ENCODE measurements at regions not wholly inside any gene's neighbourhood (a gene's known extent, or its start where the extent isn't known, plus 50 kb on each side); places are given as distances from the start of the nearest gene placed in this dataset.

DNA sequence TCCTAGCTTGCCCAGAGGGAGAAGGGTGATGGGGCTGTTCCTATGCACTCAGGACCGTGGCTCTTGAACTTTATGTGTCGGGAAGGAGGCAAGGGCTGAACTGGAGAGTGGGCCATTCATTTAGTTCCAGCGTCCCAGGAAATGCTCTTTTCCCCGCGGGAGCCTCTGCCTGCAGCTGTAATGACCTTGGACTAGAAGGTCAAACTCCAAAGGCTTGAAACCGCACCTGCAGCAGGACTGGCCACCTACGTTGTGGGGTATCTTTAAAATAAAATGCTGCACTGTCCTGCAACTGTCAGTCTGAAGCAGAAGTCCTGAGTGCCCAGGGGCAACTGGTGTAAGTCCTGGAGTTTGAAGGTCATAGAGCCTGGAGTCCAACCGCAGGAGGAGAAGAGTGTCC, 61.5 kb upstream of the LSM6 start (continued):
- TF ChIP-seq, protein P1, sequence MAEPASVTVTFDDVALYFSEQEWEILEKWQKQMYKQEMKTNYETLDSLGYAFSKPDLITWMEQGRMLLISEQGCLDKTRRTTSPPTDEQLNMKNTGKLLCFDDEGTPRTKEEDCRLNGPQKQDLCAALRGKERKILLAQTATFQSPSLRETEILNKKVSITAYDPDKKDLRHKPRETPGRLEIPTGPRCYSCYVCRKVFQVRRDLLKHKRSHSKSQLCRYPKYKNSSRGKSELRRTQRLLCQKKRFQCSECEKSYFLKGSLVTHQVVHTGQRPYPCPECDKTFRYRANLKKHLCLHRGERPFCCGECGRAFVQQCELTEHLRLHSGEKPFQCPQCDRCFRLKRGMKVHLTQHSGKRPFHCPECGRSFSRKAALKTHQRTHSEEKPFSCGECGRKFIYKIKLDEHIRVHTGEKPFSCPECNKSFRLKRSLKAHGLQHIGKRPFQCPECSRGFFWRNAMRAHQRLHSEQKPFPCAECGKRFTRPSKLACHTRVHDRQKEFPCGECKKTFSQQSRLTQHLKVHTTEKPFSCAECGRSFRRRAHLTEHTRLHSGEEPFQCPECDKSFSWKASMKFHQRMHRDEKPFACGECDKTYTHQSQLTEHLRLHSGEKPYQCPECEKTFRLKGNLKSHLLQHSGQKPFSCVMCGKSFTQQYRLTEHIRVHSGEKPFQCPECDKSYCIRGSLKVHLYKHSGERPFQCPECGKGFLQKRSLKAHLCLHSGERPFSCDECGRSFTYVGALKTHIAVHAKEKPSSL (CRISPR knock-in tag; conservative IDR thresholded peaks at IDR 0.05), result no peak
- TF ChIP-seq ZNF671 (CRISPR knock-in tag; IDR thresholded peaks at IDR 0.05) (no peak), ZNF416 (CRISPR knock-in tag; IDR thresholded peaks at IDR 0.05) (no peak), MXD4 (CRISPR knock-in tag; IDR thresholded peaks at IDR 0.05; ENCODE audit: borderline replicate concordance) (no peak), SP1 (CRISPR knock-in tag; conservative IDR thresholded peaks at IDR 0.05) (no peak), SMAD3 (CRISPR knock-in tag; IDR thresholded peaks at IDR 0.05; ENCODE audit: borderline replicate concordance) (no peak), ZNF121 (CRISPR knock-in tag; IDR thresholded peaks at IDR 0.05) (no peak), GRHL2 (CRISPR knock-in tag; IDR thresholded peaks at IDR 0.05; ENCODE audit: insufficient replicate concordance, severe bottlenecking) (no peak), NFATC4 (CRISPR knock-in tag; IDR thresholded peaks at IDR 0.05) (no peak)

DNA sequence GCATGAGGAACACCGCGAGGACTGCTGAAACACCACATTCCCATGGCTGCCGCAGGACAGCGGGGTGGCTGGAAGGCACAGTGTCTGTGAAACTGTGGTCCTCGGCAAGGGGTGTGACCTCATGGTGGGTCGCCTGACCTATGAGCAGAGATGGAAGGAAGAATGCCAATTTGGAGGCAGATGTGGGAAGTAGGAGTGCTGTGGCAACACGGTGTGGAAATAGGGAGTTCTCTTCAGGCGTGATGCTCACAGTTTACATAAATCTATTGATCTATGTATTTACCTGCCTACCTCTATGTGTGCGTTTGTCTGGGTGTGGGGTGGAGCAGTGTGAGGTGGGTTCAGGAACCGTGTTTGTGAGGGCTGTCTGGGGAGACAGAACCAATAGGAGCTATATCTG, 62.3 kb upstream of the LSM6 start:
- H3K4me1 Mint-ChIP-seq, result no peaks in the 10 kb centered on the region
- no peak overlapping the region for H3K4me3 Mint-ChIP-seq
- no peaks in the 10 kb centered on the region for H3K36me3 Mint-ChIP-seq
- DNase-seq (ENCODE audit: low spot score) (no peak), ATAC-seq (no peak)
- no peak overlapping the region for H3K27ac Mint-ChIP-seq
- POLR2A ChIA-PET, result no interaction called here
- CTCF ChIA-PET, result no interaction called here
- TF ChIP-seq, protein P2, sequence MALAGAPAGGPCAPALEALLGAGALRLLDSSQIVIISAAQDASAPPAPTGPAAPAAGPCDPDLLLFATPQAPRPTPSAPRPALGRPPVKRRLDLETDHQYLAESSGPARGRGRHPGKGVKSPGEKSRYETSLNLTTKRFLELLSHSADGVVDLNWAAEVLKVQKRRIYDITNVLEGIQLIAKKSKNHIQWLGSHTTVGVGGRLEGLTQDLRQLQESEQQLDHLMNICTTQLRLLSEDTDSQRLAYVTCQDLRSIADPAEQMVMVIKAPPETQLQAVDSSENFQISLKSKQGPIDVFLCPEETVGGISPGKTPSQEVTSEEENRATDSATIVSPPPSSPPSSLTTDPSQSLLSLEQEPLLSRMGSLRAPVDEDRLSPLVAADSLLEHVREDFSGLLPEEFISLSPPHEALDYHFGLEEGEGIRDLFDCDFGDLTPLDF (CRISPR knock-in tag; IDR thresholded peaks at IDR 0.05), result no peak
- TF ChIP-seq NFE2L1 (CRISPR knock-in tag; IDR thresholded peaks at IDR 0.05) (no peak), ETV6 (CRISPR knock-in tag; IDR thresholded peaks at IDR 0.05) (no peak), SMAD4 (CRISPR knock-in tag; IDR thresholded peaks at IDR 0.05) (no peak), OVOL2 (CRISPR knock-in tag; IDR thresholded peaks at IDR 0.05; ENCODE audit: borderline replicate concordance) (no peak), TP53 (CRISPR knock-in tag; IDR thresholded peaks at IDR 0.05) (no peak), MXD4 (CRISPR knock-in tag; IDR thresholded peaks at IDR 0.05; ENCODE audit: borderline replicate concordance) (no peak), ZNF219 (CRISPR knock-in tag; IDR thresholded peaks at IDR 0.05; ENCODE audit: borderline replicate concordance) (no peak), SOX15 (CRISPR knock-in tag; IDR thresholded peaks at IDR 0.05) (no peak), ZNF232 (CRISPR knock-in tag; IDR thresholded peaks at IDR 0.05) (no peak), ZNF396 (CRISPR knock-in tag; IDR thresholded peaks at IDR 0.05; ENCODE audit: borderline replicate concordance) (no peak), CREM (CRISPR knock-in tag; IDR thresholded peaks at IDR 0.05) (no peak), MYBL2 (CRISPR knock-in tag; IDR thresholded peaks at IDR 0.05) (no peak), TCF7 (CRISPR knock-in tag; IDR thresholded peaks at IDR 0.05; ENCODE audit: low read depth) (no peak)
- TF ChIP-seq, protein P3, sequence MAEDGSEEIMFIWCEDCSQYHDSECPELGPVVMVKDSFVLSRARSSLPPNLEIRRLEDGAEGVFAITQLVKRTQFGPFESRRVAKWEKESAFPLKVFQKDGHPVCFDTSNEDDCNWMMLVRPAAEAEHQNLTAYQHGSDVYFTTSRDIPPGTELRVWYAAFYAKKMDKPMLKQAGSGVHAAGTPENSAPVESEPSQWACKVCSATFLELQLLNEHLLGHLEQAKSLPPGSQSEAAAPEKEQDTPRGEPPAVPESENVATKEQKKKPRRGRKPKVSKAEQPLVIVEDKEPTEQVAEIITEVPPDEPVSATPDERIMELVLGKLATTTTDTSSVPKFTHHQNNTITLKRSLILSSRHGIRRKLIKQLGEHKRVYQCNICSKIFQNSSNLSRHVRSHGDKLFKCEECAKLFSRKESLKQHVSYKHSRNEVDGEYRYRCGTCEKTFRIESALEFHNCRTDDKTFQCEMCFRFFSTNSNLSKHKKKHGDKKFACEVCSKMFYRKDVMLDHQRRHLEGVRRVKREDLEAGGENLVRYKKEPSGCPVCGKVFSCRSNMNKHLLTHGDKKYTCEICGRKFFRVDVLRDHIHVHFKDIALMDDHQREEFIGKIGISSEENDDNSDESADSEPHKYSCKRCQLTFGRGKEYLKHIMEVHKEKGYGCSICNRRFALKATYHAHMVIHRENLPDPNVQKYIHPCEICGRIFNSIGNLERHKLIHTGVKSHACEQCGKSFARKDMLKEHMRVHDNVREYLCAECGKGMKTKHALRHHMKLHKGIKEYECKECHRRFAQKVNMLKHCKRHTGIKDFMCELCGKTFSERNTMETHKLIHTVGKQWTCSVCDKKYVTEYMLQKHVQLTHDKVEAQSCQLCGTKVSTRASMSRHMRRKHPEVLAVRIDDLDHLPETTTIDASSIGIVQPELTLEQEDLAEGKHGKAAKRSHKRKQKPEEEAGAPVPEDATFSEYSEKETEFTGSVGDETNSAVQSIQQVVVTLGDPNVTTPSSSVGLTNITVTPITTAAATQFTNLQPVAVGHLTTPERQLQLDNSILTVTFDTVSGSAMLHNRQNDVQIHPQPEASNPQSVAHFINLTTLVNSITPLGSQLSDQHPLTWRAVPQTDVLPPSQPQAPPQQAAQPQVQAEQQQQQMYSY (CRISPR knock-in tag; IDR thresholded peaks at IDR 0.05), result no peak
- TF ChIP-seq, protein P4, sequence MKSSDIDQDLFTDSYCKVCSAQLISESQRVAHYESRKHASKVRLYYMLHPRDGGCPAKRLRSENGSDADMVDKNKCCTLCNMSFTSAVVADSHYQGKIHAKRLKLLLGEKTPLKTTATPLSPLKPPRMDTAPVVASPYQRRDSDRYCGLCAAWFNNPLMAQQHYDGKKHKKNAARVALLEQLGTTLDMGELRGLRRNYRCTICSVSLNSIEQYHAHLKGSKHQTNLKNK (CRISPR knock-in tag; IDR thresholded peaks at IDR 0.05), result no peak
- TF ChIP-seq, protein P5, sequence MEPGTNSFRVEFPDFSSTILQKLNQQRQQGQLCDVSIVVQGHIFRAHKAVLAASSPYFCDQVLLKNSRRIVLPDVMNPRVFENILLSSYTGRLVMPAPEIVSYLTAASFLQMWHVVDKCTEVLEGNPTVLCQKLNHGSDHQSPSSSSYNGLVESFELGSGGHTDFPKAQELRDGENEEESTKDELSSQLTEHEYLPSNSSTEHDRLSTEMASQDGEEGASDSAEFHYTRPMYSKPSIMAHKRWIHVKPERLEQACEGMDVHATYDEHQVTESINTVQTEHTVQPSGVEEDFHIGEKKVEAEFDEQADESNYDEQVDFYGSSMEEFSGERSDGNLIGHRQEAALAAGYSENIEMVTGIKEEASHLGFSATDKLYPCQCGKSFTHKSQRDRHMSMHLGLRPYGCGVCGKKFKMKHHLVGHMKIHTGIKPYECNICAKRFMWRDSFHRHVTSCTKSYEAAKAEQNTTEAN (CRISPR knock-in tag; IDR thresholded peaks at IDR 0.05), result no peak
- peaks cover 26% of the 10 kb centered on the region for H3K9me3 Mint-ChIP-seq
- no peaks in the 10 kb centered on the region; the same call in 1 of the 2 replicates for H3K27me3 Mint-ChIP-seq (ENCODE audit: low read depth)

All from WTC11 (cell line).